ENCODE measurements at regions not wholly inside any gene's neighbourhood (a gene's known extent, or its start where the extent isn't known, plus 50 kb on each side); places are given as distances from the start of the nearest gene placed in this dataset.

GRCh38 chr2:172375251-172375650 lies 52.1 kb upstream of the ITGA6 start:
- TF ChIP-seq CTCF (conservative IDR thresholded peaks at IDR 0.05 in 1 of 2, IDR thresholded peaks at IDR 0.05 in 1 of 2; ENCODE audit: extremely low read depth in 1 of 2, insufficient read depth in 1 of 2, low read depth in 1 of 2, low read length in 2 of 2) (no peak), EZH2 (IDR thresholded peaks at IDR 0.05; ENCODE audit: borderline replicate concordance, low read length) (no peak)
